ENCODE measurements at regions not wholly inside any gene's neighbourhood (a gene's known extent, or its start where the extent isn't known, plus 50 kb on each side); places are given as distances from the start of the nearest gene placed in this dataset.

GRCh38 chr11:71066311-71066710 is 186.1 kb downstream of the SHANK2 start:
- ATAC-seq (no peak), DNase-seq (no peak)
- intact Hi-C loops (cut with DNase I): no loop called here

- DNase-seq: no peak
- ATAC-seq: no peak
- intact Hi-C loops (cut with DNase I): no loop called here
Measured at GRCh38 chr11:71065841-71066240, 186.5 kb downstream of the SHANK2 start.

- DNase-seq (no peak), ATAC-seq (no peak)
- intact Hi-C loops (cut with DNase I): no loop called here
Measured at GRCh38 chr11:71064702-71065515, 187.5 kb downstream of the SHANK2 start.

GRCh38 chr11:71064183-71064582 is 188.2 kb downstream of the SHANK2 start:
- intact Hi-C loops (cut with DNase I): no loop called here
- no peak for ATAC-seq
- DNase-seq: no peak

- intact Hi-C loops (cut with DNase I): no loop called here
- ATAC-seq: no peak
- no peak for DNase-seq
Measured at GRCh38 chr11:71063129-71063528, 189.2 kb downstream of the SHANK2 start.

- DNase-seq (no peak), ATAC-seq (no peak)
- intact Hi-C loops (cut with DNase I): no loop called here
Measured at GRCh38 chr11:71062199-71062598, 190.2 kb downstream of the SHANK2 start.

- intact Hi-C loops (cut with DNase I): no loop called here
- ATAC-seq: no peak
- no peak for DNase-seq
Measured at GRCh38 chr11:71060391-71060791, 192.0 kb downstream of the SHANK2 start.

GRCh38 chr11:71059662-71060061 is 192.7 kb downstream of the SHANK2 start:
- no peak for ATAC-seq
- intact Hi-C loops (cut with DNase I): no loop called here
- no peak for DNase-seq

GRCh38 chr11:71055925-71056324 is 196.5 kb downstream of the SHANK2 start:
- no peak for DNase-seq
- ATAC-seq: no peak
- intact Hi-C loops (cut with DNase I): no loop called here
